Fibroblast of the aortic adventitia (primary cell): ENCODE measurements at regions not wholly inside any gene's neighbourhood (a gene's known extent, or its start where the extent isn't known, plus 50 kb on each side); places are given as distances from the start of the nearest gene placed in this dataset.

Source experiments
- DNase-seq: peaks from one replicate; pipeline ENCODE4 v3.0.0-alpha.2; 2010; ENCODE audit warnings: low read depth
- H3K4me3 ChIP-seq: 2 replicates; pipeline ENCODE4 v1.5.1; 2011; ENCODE audit warnings: low read depth, mild to moderate bottlenecking, control low read depth, low read length, moderate library complexity
- CTCF ChIP-seq: IDR thresholded peaks from 2 replicates; pipeline ENCODE4 v1.5.1; 2011; ENCODE audit warnings: mild to moderate bottlenecking, low read length, control low read depth, inconsistent platforms; ENCODE audit not compliant: insufficient read depth

- TF ChIP-seq CTCF = no peak
- no peak for DNase-seq
- no peak overlapping the region for H3K4me3 ChIP-seq
Observed at GRCh38 chr16:62700426-62701294, 664.4 kb upstream of the CDH8 start.

DNA sequence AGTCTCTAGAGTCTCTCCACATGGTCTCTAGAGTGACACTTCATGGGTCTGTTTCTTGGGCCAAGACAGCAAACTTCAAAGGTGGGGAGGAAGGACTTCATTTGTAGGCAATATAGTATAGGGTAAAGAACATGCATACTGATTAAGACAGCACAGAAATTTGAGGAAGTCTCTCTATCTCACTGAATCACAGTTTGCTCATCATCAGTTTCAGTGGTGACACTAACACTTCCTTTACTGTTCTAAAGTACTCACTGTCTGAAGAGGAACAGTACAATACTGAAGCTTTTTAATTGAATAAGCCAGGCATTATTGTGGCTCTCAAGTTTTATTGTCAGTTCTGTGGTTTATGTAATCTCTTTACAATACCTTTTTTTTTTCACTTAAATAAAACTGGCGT is 656.4 kb upstream of the CDH8 start:
- no peak for TF ChIP-seq CTCF
- no peak for DNase-seq
- H3K4me3 ChIP-seq = no peak overlapping the region

DNA sequence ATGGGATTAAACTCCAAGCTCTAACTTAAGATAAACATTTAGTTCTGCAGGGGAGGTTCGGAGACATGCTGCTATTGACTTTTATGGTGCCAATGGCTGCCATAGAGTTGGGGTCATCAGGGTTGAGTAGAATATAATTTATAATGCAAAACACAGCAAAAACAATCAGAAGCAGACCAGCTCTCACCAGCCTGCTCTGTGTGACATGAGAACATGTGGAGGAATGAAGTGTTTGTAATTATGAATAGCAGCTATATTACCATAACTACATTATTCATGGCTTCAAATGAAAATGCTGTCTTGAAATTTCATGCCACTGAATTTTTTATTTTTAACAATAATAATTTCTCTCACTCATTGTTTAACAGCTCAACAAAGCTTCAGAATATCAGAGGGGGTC is 645.6 kb upstream of the CDH8 start:
- no peak for TF ChIP-seq CTCF
- H3K4me3 ChIP-seq = no peak overlapping the region
- DNase-seq = no peak

DNA sequence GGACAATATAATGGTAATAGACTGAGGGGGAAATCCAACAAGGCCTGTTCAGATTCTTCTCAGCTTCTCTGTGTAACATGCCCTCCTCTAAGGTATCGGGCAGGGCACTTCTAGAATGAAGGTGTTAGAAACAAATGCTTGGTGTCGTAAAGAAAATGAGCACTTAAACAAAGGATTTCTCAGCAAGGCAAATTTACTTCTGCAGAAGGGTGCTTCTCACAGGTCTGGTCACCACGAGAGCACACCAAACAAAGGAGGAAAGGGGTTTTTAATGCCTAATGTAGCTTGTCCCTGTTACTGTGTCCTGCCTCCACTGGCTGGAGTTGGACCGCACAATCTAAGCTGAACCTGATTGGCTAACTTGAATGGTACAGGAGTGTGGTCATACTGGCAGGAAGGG is 642.6 kb upstream of the CDH8 start:
- DNase-seq = no peak
- no peak overlapping the region for H3K4me3 ChIP-seq
- no peak for TF ChIP-seq CTCF

- H3K4me3 ChIP-seq = no peak overlapping the region
- no peak for DNase-seq
- no peak for TF ChIP-seq CTCF
Observed at GRCh38 chr16:62676306-62676705, 640.1 kb upstream of the CDH8 start.

GRCh38 chr16:62665269-62665668 is 629.0 kb upstream of the CDH8 start:
- no peak for TF ChIP-seq CTCF
- no peak for DNase-seq
- no peak overlapping the region for H3K4me3 ChIP-seq

DNA sequence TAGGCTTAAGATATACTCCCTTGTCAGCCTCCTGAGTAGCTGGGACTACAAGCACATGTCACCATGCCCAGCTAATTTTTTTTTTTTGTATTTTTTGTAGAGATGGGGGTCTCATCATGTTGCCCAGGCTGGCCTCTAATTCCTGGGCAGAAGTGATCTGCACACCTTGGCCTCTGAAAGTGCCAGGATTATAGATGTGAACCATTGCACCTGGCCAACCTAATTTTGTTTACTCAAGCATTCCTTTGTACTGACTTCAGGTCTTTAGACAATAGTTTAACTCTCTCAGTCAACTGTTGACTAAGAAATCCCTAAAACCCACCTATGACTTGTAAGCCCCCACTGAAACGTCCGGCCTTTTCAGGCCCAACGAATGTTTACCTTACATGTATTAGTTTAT is 628.3 kb upstream of the CDH8 start:
- H3K4me3 ChIP-seq = no peak overlapping the region
- DNase-seq = no peak
- no peak for TF ChIP-seq CTCF
